SU-DHL-6 (cell line): ENCODE measurements at regions not wholly inside any gene's neighbourhood (a gene's known extent, or its start where the extent isn't known, plus 50 kb on each side); places are given as distances from the start of the nearest gene placed in this dataset.

Experiments
- CTCF ChIP-seq: fragments of 200-600 bp; sonication (generic); IDR thresholded peaks from one replicate; pipeline ENCODE4 v1.5.1; 2017; ENCODE audit warnings: antibody characterized with exemption, mild to moderate bottlenecking, low read length, moderate library complexity; ENCODE audit not compliant: insufficient read depth, poor library complexity, severe bottlenecking
- EZH2phosphoT487 ChIP-seq: fragments of 200-600 bp; sonication (generic), shearing (Covaris generic); conservative IDR thresholded peaks from 2 replicates; pipeline ENCODE4 v1.6.1; 2018; ENCODE audit warnings: mild to moderate bottlenecking, antibody characterized with exemption, low read length, moderate library complexity, mixed read lengths

- no peak for TF ChIP-seq EZH2phosphoT487
- no peak for TF ChIP-seq CTCF
Measured at GRCh38 chr16:87228363-87228762, 88.8 kb downstream of the C16orf95 start.
